Smooth muscle cell (in vitro differentiated cells): ENCODE measurements at regions not wholly inside any gene's neighbourhood (a gene's known extent, or its start where the extent isn't known, plus 50 kb on each side); places are given as distances from the start of the nearest gene placed in this dataset.

ENCODE experiments used
- DNase-seq: peaks from one replicate; lab custom pipeline; 2025; ENCODE audit not compliant: unreplicated experiment; lab: John Stamatoyannopoulos, UW
- H2AFZ ChIP-seq: fragments of 200-600 bp; sonication (generic); 2 replicates; pipeline ENCODE4 v1.6.0; 2016; ENCODE audit warnings: antibody characterized with exemption, low read depth, mild to moderate bottlenecking
- H3F3A ChIP-seq: fragments of 200-600 bp; sonication (generic); 2 replicates; pipeline ENCODE4 v1.6.0; 2017; ENCODE audit warnings: antibody characterized with exemption, low read depth
- H3K27ac ChIP-seq: fragments of 200-600 bp; sonication (generic); 2 replicates; pipeline ENCODE4 v1.5.1; 2016; ENCODE audit warnings: low read depth, mild to moderate bottlenecking
- H3K27me3 ChIP-seq: fragments of 200-600 bp; sonication (generic); 2 replicates; pipeline ENCODE4 v1.6.1; 2016; ENCODE audit warnings: low read depth, mild to moderate bottlenecking
- H3K36me3 ChIP-seq: fragments of 200-600 bp; sonication (generic); 2 replicates; pipeline ENCODE4 v1.5.1; 2016; ENCODE audit warnings: low read depth
- H3K4me1 ChIP-seq: fragments of 200-600 bp; sonication (generic); 2 replicates; pipeline ENCODE4 v1.5.1; 2016; ENCODE audit warnings: low read depth
- H3K4me2 ChIP-seq: fragments of 200-600 bp; sonication (generic); 2 replicates; pipeline ENCODE4 v1.6.0; 2016; ENCODE audit warnings: mild to moderate bottlenecking
- H3K4me3 ChIP-seq: fragments of 200-600 bp; sonication (generic); 2 replicates; pipeline ENCODE4 v1.5.1; 2016; ENCODE audit warnings: mild to moderate bottlenecking
- H3K79me2 ChIP-seq: fragments of 200-600 bp; sonication (generic); 2 replicates; pipeline ENCODE4 v1.6.0; 2016; ENCODE audit warnings: low read depth, mild to moderate bottlenecking
- H3K9ac ChIP-seq: fragments of 200-600 bp; sonication (generic); 2 replicates; pipeline ENCODE4 v1.6.0; 2016; ENCODE audit warnings: low read depth
- H3K9me3 ChIP-seq: fragments of 200-600 bp; sonication (generic); replicated peaks from 2 replicates; pipeline ENCODE4 v1.5.1; 2016; ENCODE audit warnings: low read depth
- H4K20me1 ChIP-seq: fragments of 200-600 bp; sonication (generic); 2 replicates; pipeline ENCODE4 v1.6.0; 2016; ENCODE audit warnings: low read depth
- CTCF ChIP-seq: fragments of 200-600 bp; sonication (generic); IDR thresholded peaks from 2 replicates; pipeline ENCODE4 v1.5.1; 2017; ENCODE audit warnings: borderline replicate concordance, mild to moderate bottlenecking, antibody characterized with exemption; ENCODE audit not compliant: insufficient read depth, poor library complexity, severe bottlenecking
- WGBS: methylation state at CpG from one replicate; pipeline ENCODE4 v1.1.7; 2016; ENCODE audit warnings: low lambda C conversion rate; 5-methylcytosine and 5-hydroxymethylcytosine counted together

GRCh38 chr12:61781021-61781581 lies 479.1 kb upstream of the USP15 start:
- H3K9me3 ChIP-seq = no peaks in the 10 kb centered on the region

GRCh38 chr12:61796846-61797245 lies 463.4 kb upstream of the USP15 start:
- Histone ChIP-seq H3K36me3 (no peaks in the 10 kb centered on the region), H3K4me2 (no peak overlapping the region), H3F3A (no peaks in the 10 kb centered on the region), H3K9ac (no peak overlapping the region), H3K4me1 (no peaks in the 10 kb centered on the region), H3K79me2 (no peaks in the 10 kb centered on the region), H3K9me3 (no peaks in the 10 kb centered on the region), H3K27me3 (no peaks in the 10 kb centered on the region), H4K20me1 (no peaks in the 10 kb centered on the region), H3K27ac (no peak overlapping the region), H3K4me3 (no peak overlapping the region), H2AFZ (no peak overlapping the region)
- no peak for DNase-seq
- 93% methylated on average over 1 of the region's 1 CpG for WGBS
- TF ChIP-seq CTCF = no peak

More at GRCh38 chr12:61781021-61781581, 479.1 kb upstream of the USP15 start:
- Histone ChIP-seq H3K9ac (no peak overlapping the region), H3K36me3 (no peaks in the 10 kb centered on the region), H4K20me1 (no peaks in the 10 kb centered on the region), H3K4me3 (no peak overlapping the region), H3K4me2 (no peak overlapping the region), H3K27me3 (no peaks in the 10 kb centered on the region), H3K4me1 (peaks cover 18% of the 10 kb centered on the region), H3F3A (no peaks in the 10 kb centered on the region), H2AFZ (no peak overlapping the region), H3K27ac (no peak overlapping the region), H3K79me2 (no peaks in the 10 kb centered on the region)
- DNase-seq = no peak
- 50% methylated on average over 1 of the region's 1 CpG for WGBS
- TF ChIP-seq CTCF = no peak

GRCh38 chr12:61797266-61797665 lies 462.9 kb upstream of the USP15 start:
- no peak for TF ChIP-seq CTCF
- Histone ChIP-seq H3K27ac (no peak overlapping the region), H3K79me2 (no peaks in the 10 kb centered on the region), H3K36me3 (no peaks in the 10 kb centered on the region), H3K4me2 (no peak overlapping the region), H2AFZ (no peak overlapping the region), H3K27me3 (no peaks in the 10 kb centered on the region), H3K4me3 (no peak overlapping the region), H3F3A (no peaks in the 10 kb centered on the region), H3K4me1 (no peaks in the 10 kb centered on the region), H4K20me1 (no peaks in the 10 kb centered on the region), H3K9me3 (no peaks in the 10 kb centered on the region), H3K9ac (no peak overlapping the region)
- WGBS = 63% methylated on average over 1 of the region's 1 CpG
- DNase-seq = no peak

- H3K27ac ChIP-seq = no peak overlapping the region
- no peak overlapping the region for H2AFZ ChIP-seq
- no peak overlapping the region for H3K4me2 ChIP-seq
- DNase-seq = no peak
- H3K27me3 ChIP-seq = no peaks in the 10 kb centered on the region
- H4K20me1 ChIP-seq = no peaks in the 10 kb centered on the region
- H3K79me2 ChIP-seq = no peaks in the 10 kb centered on the region
- H3K9me3 ChIP-seq = no peaks in the 10 kb centered on the region
- H3K4me3 ChIP-seq = no peak overlapping the region
- H3K36me3 ChIP-seq = no peaks in the 10 kb centered on the region
- no peak for TF ChIP-seq CTCF
- no peak overlapping the region for H3K9ac ChIP-seq
- no peaks in the 10 kb centered on the region for H3K4me1 ChIP-seq
- no peaks in the 10 kb centered on the region for H3F3A ChIP-seq
Measured at GRCh38 chr12:61798778-61799177, 461.4 kb upstream of the USP15 start.
